ENCODE measurements at regions not wholly inside any gene's neighbourhood (a gene's known extent, or its start where the extent isn't known, plus 50 kb on each side); places are given as distances from the start of the nearest gene placed in this dataset.

GRCh38 chr20:8073024-8073832 is 53.7 kb upstream of the TMX4 start:
- Mint-ChIP-seq H3K36me3 (ENCODE audit: low read depth) (no peaks in the 10 kb centered on the region), H3K27me3 (no peaks in the 10 kb centered on the region), H3K4me3 (peak overlapping the region; percentile 3), H3K27ac (peak overlapping the region; percentile 53), H3K4me1 (peaks cover 5% of the 10 kb centered on the region), H3K9me3 (no peaks in the 10 kb centered on the region)
- ATAC-seq (replicated peaks): peak; percentile 79

GRCh38 chr20:8074931-8075330 is 55.4 kb upstream of the TMX4 start:
- Mint-ChIP-seq H3K4me1 (peaks cover 5% of the 10 kb centered on the region), H3K9me3 (no peaks in the 10 kb centered on the region), H3K4me3 (no peak overlapping the region), H3K36me3 (ENCODE audit: low read depth) (no peaks in the 10 kb centered on the region), H3K27me3 (no peaks in the 10 kb centered on the region), H3K27ac (no peak overlapping the region)
- ATAC-seq (replicated peaks): no peak

- Mint-ChIP-seq H3K36me3 (ENCODE audit: low read depth) (no peaks in the 10 kb centered on the region), H3K4me1 (peaks cover 5% of the 10 kb centered on the region), H3K27me3 (no peaks in the 10 kb centered on the region), H3K27ac (no peak overlapping the region), H3K4me3 (no peak overlapping the region), H3K9me3 (no peaks in the 10 kb centered on the region)
- no peak for ATAC-seq (replicated peaks)
These were observed 55.5 kb upstream of the PLCB1 start for GRCh38 chr20:8076306-8077136.

- peaks cover 5% of the 10 kb centered on the region for H3K4me1 Mint-ChIP-seq
- ATAC-seq (replicated peaks): no peak
- H3K9me3 Mint-ChIP-seq: no peaks in the 10 kb centered on the region
These were observed 55.0 kb upstream of the PLCB1 start for GRCh38 chr20:8077137-8077466.

GRCh38 chr20:8078528-8078914 is 53.5 kb upstream of the PLCB1 start:
- Mint-ChIP-seq H3K4me3 (no peak overlapping the region), H3K27me3 (no peaks in the 10 kb centered on the region), H3K36me3 (ENCODE audit: low read depth) (no peaks in the 10 kb centered on the region), H3K9me3 (no peaks in the 10 kb centered on the region), H3K4me1 (peaks cover under 1% of the 10 kb centered on the region), H3K27ac (no peak overlapping the region)
- ATAC-seq (replicated peaks): no peak

More at GRCh38 chr20:8077137-8077466, 55.0 kb upstream of the PLCB1 start:
- Mint-ChIP-seq H3K36me3 (ENCODE audit: low read depth) (no peaks in the 10 kb centered on the region), H3K27me3 (no peaks in the 10 kb centered on the region), H3K4me3 (no peak overlapping the region), H3K27ac (no peak overlapping the region)

GRCh38 chr20:8079976-8080375 is 52.1 kb upstream of the PLCB1 start:
- H3K9me3 Mint-ChIP-seq: no peaks in the 10 kb centered on the region
- no peak for ATAC-seq (replicated peaks)
- H3K27ac Mint-ChIP-seq: no peak overlapping the region
- H3K27me3 Mint-ChIP-seq: no peaks in the 10 kb centered on the region
- no peaks in the 10 kb centered on the region for H3K36me3 Mint-ChIP-seq (ENCODE audit: low read depth)
- no peak overlapping the region for H3K4me3 Mint-ChIP-seq
- H3K4me1 Mint-ChIP-seq: no peaks in the 10 kb centered on the region

GRCh38 chr20:8082025-8082424 is 50.0 kb upstream of the PLCB1 start:
- H3K27ac Mint-ChIP-seq: no peak overlapping the region
- no peak for ATAC-seq (replicated peaks)
- H3K36me3 Mint-ChIP-seq (ENCODE audit: low read depth): no peaks in the 10 kb centered on the region
- H3K4me1 Mint-ChIP-seq: no peaks in the 10 kb centered on the region
- no peaks in the 10 kb centered on the region for H3K27me3 Mint-ChIP-seq
- no peak overlapping the region for H3K4me3 Mint-ChIP-seq
- H3K9me3 Mint-ChIP-seq: no peaks in the 10 kb centered on the region

Data from activated T-helper 17 cell treated with anti-CD3 and anti-CD28 coated beads, Interleukin-2, amount 50 U/mL, for 72 hours (primary cell).